ENCODE measurements at regions not wholly inside any gene's neighbourhood (a gene's known extent, or its start where the extent isn't known, plus 50 kb on each side); places are given as distances from the start of the nearest gene placed in this dataset.

DNA sequence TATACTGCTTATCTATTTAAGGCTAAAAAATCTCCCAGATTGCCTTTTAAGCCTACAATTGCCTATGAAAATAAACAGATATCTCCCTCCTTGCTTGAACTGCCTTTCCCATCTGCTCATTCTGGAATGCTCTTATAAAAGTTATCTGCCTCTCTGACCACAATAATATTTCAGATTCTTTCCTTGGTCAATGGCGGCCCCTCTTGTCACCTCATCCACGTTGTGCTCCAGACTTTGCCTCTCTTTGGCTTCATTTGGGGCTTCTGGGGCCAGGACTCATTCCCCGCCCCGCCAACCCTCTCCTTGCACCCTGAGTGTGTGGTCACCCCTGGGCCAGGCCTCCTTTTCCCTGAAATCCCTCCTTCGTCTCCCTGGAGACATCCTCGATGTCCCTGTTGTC lies 110.0 kb upstream of the RPS23 start (continued):
- TF ChIP-seq, protein P1, sequence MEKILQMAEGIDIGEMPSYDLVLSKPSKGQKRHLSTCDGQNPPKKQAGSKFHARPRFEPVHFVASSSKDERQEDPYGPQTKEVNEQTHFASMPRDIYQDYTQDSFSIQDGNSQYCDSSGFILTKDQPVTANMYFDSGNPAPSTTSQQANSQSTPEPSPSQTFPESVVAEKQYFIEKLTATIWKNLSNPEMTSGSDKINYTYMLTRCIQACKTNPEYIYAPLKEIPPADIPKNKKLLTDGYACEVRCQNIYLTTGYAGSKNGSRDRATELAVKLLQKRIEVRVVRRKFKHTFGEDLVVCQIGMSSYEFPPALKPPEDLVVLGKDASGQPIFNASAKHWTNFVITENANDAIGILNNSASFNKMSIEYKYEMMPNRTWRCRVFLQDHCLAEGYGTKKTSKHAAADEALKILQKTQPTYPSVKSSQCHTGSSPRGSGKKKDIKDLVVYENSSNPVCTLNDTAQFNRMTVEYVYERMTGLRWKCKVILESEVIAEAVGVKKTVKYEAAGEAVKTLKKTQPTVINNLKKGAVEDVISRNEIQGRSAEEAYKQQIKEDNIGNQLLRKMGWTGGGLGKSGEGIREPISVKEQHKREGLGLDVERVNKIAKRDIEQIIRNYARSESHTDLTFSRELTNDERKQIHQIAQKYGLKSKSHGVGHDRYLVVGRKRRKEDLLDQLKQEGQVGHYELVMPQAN (conservative IDR thresholded peaks at IDR 0.05): no peak
- TF ChIP-seq ZNF384 (IDR thresholded peaks at IDR 0.05; ENCODE audit: borderline replicate concordance, low read depth, low read length): no peak
- TF ChIP-seq, protein P2, sequence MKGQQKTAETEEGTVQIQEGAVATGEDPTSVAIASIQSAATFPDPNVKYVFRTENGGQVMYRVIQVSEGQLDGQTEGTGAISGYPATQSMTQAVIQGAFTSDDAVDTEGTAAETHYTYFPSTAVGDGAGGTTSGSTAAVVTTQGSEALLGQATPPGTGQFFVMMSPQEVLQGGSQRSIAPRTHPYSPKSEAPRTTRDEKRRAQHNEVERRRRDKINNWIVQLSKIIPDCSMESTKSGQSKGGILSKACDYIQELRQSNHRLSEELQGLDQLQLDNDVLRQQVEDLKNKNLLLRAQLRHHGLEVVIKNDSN (IDR thresholded peaks at IDR 0.05; ENCODE audit: borderline replicate concordance, extremely low read length, insufficient read depth, low read depth, low read length): no peak

DNA sequence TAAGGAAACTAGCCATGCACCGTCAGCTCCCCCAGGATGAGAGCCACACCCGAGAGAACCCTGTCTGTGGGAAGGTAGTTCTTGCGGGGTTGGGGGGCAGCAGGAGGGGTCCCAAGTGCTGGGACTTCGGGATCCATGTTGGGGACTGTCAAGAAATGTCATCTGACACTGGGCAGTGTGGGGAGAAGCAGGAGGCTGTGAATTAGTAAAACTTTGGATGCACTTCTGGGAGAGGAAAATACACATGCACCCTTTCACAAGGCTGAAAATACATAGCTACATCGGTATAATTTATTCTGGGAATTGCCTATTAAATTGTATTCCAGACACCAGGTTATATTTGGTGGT lies 109.6 kb upstream of the RPS23 start:
- no TSS peak for BruUV-seq (replicated peaks)
- ChIA-PET POLR2A (no interaction called here), CTCF (no interaction called here), RAD21 (ENCODE audit: unreplicated experiment) (no interaction called here), SMC1A (ENCODE audit: uncharacterized antibody, unreplicated experiment) (no interaction called here)
- H3K9ac ChIP-seq (ENCODE audit: control insufficient read depth, insufficient read depth, low read length): no peak overlapping the region
- intact Hi-C loops (cut with micrococcal nuclease; ENCODE audit: unreplicated experiment): no loop called here
- no peak for ATAC-seq
- H3K79me2 ChIP-seq (ENCODE audit: control insufficient read depth, insufficient read depth, low read length): no peaks in the 10 kb centered on the region
- no peaks in the 10 kb centered on the region; a peak in 1 of 4 replicates for H3K27me3 ChIP-seq (replicated peaks in 1 of 2; ENCODE audit: control insufficient read depth in 2 of 2, insufficient read depth in 2 of 2, low read length in 1 of 2)
- no peaks in the 10 kb centered on the region for H3K36me3 ChIP-seq (ENCODE audit: control insufficient read depth in 2 of 2, insufficient read depth in 2 of 2, low read length in 1 of 2)
- H4K20me1 ChIP-seq (ENCODE audit: control insufficient read depth, insufficient read depth): no peaks in the 10 kb centered on the region
- no peaks in the 10 kb centered on the region for H3K4me1 ChIP-seq (ENCODE audit: control insufficient read depth, insufficient read depth, low read length)
- no peak overlapping the region for H2AFZ ChIP-seq (ENCODE audit: control insufficient read depth, low read depth, low read length)
- H3K27ac ChIP-seq (ENCODE audit: control insufficient read depth, insufficient read depth): no peak overlapping the region
- in situ Hi-C loops (cut with MboI): no loop called here
- WGBS (ENCODE audit: insufficient coverage, insufficient replicate concordance, low lambda C conversion rate, missing lambda C conversion rate): 28% methylated on average over 5 of the region's 5 CpGs
- TF ChIP-seq IKZF1 (conservative IDR thresholded peaks at IDR 0.05): no peak
- TF ChIP-seq RELA (IDR thresholded peaks at IDR 0.05; ENCODE audit: borderline replicate concordance, partially characterized antibody): no peak
- no peak for TF ChIP-seq ZNF217 (IDR thresholded peaks at IDR 0.05)
- TF ChIP-seq TCF7 (IDR thresholded peaks at IDR 0.05; ENCODE audit: borderline replicate concordance): no peak
- no peak for TF ChIP-seq PAX5 (IDR thresholded peaks at IDR 0.05; ENCODE audit: borderline replicate concordance, low read depth, low read length)
- TF ChIP-seq, protein P3, sequence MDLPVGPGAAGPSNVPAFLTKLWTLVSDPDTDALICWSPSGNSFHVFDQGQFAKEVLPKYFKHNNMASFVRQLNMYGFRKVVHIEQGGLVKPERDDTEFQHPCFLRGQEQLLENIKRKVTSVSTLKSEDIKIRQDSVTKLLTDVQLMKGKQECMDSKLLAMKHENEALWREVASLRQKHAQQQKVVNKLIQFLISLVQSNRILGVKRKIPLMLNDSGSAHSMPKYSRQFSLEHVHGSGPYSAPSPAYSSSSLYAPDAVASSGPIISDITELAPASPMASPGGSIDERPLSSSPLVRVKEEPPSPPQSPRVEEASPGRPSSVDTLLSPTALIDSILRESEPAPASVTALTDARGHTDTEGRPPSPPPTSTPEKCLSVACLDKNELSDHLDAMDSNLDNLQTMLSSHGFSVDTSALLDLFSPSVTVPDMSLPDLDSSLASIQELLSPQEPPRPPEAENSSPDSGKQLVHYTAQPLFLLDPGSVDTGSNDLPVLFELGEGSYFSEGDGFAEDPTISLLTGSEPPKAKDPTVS (IDR thresholded peaks at IDR 0.05; ENCODE audit: low read depth, low read length): no peak
- no peak for TF ChIP-seq CEBPB (IDR thresholded peaks at IDR 0.05; ENCODE audit: borderline replicate concordance in 1 of 2, low read depth in 2 of 2, low read length in 2 of 2)
- no peak for TF ChIP-seq IRF4 (IDR thresholded peaks at IDR 0.05; ENCODE audit: low read depth, low read length)
- no peak for TF ChIP-seq SIN3A (IDR thresholded peaks at IDR 0.05; ENCODE audit: low read depth, low read length)
- H3K4me3 ChIP-seq: no peak overlapping the region
- H3K4me2 ChIP-seq (ENCODE audit: control insufficient read depth, insufficient read depth): no peak overlapping the region
- FAIRE-seq: no peak
- no peaks in the 10 kb centered on the region for H3K9me3 ChIP-seq (replicated peaks; ENCODE audit: control insufficient read depth, insufficient read depth, low read length)
- no peak for DNase-seq (ENCODE audit: low read depth, low spot score)

Measured in GM12878 (cell line).